ENCODE measurements at regions not wholly inside any gene's neighbourhood (a gene's known extent, or its start where the extent isn't known, plus 50 kb on each side); places are given as distances from the start of the nearest gene placed in this dataset.
"Not testable (repeated sequence)": the region's sequence is repeated elsewhere in the genome, so short reads cannot be mapped to it uniquely, and the experiment has no call there.

DNA sequence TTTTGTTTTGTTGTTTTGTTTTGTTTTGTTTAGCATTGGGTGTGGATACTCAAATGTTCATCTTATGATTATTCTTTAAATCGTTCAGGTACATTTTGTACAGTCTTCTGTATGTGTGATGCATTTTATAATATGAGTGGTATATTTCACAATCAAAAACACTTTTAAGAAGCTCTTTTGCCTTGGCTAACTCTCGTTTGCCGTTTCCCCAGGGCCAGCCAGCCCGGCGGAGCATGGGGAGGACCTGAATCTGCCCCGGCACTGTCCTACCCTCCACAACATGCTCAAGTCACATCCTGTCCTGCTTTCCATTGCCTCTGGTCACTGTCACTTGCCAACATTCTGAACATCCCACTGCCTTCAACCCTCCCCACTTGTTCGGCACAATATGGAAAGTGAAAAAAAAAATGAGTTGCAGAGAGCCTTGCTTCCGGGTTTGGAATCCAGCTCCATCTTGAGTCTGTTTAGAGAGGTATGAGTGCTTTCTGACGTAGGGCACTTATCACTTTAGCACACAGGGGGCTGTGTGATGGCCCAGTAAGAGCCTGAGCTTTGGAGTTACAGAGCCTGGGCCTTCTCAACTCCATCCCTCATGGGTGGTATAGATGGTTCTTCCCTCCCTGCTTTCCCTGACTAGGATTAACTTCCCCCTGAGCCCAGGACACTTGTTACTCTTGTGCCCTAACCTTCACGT lies 109.6 kb upstream of the PLGLB2 start:
- TF ChIP-seq, protein P1, sequence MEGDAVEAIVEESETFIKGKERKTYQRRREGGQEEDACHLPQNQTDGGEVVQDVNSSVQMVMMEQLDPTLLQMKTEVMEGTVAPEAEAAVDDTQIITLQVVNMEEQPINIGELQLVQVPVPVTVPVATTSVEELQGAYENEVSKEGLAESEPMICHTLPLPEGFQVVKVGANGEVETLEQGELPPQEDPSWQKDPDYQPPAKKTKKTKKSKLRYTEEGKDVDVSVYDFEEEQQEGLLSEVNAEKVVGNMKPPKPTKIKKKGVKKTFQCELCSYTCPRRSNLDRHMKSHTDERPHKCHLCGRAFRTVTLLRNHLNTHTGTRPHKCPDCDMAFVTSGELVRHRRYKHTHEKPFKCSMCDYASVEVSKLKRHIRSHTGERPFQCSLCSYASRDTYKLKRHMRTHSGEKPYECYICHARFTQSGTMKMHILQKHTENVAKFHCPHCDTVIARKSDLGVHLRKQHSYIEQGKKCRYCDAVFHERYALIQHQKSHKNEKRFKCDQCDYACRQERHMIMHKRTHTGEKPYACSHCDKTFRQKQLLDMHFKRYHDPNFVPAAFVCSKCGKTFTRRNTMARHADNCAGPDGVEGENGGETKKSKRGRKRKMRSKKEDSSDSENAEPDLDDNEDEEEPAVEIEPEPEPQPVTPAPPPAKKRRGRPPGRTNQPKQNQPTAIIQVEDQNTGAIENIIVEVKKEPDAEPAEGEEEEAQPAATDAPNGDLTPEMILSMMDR (IDR thresholded peaks at IDR 0.05): not testable (repeated sequence)
- not testable (repeated sequence) for TF ChIP-seq POLR2AphosphoS5, POLR2A (IDR thresholded peaks at IDR 0.05)
